Fibroblast of lung (primary cell): ENCODE measurements at regions not wholly inside any gene's neighbourhood (a gene's known extent, or its start where the extent isn't known, plus 50 kb on each side); places are given as distances from the start of the nearest gene placed in this dataset.

ENCODE experiments used
- EZH2 ChIP-seq: IDR thresholded peaks from 2 replicates; pipeline ENCODE4 v1.5.1; 2012; ENCODE audit warnings: low read length, control low read depth, mild to moderate bottlenecking; ENCODE audit errors: missing control alignments
- TF ChIP-seq, protein P1 (sequence below), 2 donors: IDR thresholded peaks in 1 of 2; conservative IDR thresholded peaks in 1 of 2; 1 replicate in 1 of 2; 2 replicates in 1 of 2; pipeline ENCODE4 v1.5.1; 2011 to 2012; ENCODE audit warnings: low read length in 2 of 2, control low read depth in 1 of 2, inconsistent platforms in 1 of 2, low read depth in 1 of 2, mild to moderate bottlenecking in 1 of 2

GRCh38 chr7:13322126-13322525 is 634.7 kb downstream of the ARL4A start:
- TF ChIP-seq, protein P1, sequence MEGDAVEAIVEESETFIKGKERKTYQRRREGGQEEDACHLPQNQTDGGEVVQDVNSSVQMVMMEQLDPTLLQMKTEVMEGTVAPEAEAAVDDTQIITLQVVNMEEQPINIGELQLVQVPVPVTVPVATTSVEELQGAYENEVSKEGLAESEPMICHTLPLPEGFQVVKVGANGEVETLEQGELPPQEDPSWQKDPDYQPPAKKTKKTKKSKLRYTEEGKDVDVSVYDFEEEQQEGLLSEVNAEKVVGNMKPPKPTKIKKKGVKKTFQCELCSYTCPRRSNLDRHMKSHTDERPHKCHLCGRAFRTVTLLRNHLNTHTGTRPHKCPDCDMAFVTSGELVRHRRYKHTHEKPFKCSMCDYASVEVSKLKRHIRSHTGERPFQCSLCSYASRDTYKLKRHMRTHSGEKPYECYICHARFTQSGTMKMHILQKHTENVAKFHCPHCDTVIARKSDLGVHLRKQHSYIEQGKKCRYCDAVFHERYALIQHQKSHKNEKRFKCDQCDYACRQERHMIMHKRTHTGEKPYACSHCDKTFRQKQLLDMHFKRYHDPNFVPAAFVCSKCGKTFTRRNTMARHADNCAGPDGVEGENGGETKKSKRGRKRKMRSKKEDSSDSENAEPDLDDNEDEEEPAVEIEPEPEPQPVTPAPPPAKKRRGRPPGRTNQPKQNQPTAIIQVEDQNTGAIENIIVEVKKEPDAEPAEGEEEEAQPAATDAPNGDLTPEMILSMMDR (conservative IDR thresholded peaks at IDR 0.05 in 1 of 2, IDR thresholded peaks at IDR 0.05 in 1 of 2; ENCODE audit: low read depth in 1 of 2, low read length in 2 of 2): no peak
- TF ChIP-seq EZH2: no peak
